Liver (tissue), 8 donors: ENCODE measurements at regions not wholly inside any gene's neighbourhood (a gene's known extent, or its start where the extent isn't known, plus 50 kb on each side); places are given as distances from the start of the nearest gene placed in this dataset.

Experiments used
- DNase-seq: peaks from one replicate; pipeline ENCODE4 v3.0.0-alpha.2; 2017; ENCODE audit warnings: low spot score
- H3K27ac ChIP-seq, 2 donors: one replicate each; pipeline ENCODE4 v1.7.0; 2013; ENCODE audit warnings: inconsistent platforms in 2 of 2, low read length in 2 of 2, control low read depth in 1 of 2, low read depth in 1 of 2, mild to moderate bottlenecking in 1 of 2
- H3K27me3 ChIP-seq, 4 donors: one replicate each; pipeline versions ENCODE4 v1.6.1 to v1.7.0; 2013; ENCODE audit warnings: low read length in 3 of 4, inconsistent platforms in 1 of 4, mild to moderate bottlenecking in 1 of 4, moderate library complexity in 1 of 4; ENCODE audit not compliant: control insufficient read depth in 4 of 4, insufficient read depth in 4 of 4
- H3K36me3 ChIP-seq, 4 donors: one replicate each; pipeline versions ENCODE4 v1.6.1 to v1.7.0; 2013; ENCODE audit warnings: low read length in 3 of 4, mild to moderate bottlenecking in 3 of 4, low read depth in 1 of 4, moderate library complexity in 1 of 4; ENCODE audit not compliant: control insufficient read depth in 4 of 4, insufficient read depth in 3 of 4
- H3K4me1 ChIP-seq, 4 donors: one replicate each; pipeline versions ENCODE4 v1.6.1 to v1.7.0; 2013; ENCODE audit warnings: low read length in 3 of 4, mild to moderate bottlenecking in 3 of 4, moderate library complexity in 1 of 4; ENCODE audit not compliant: control insufficient read depth in 4 of 4, insufficient read depth in 4 of 4
- H3K4me3 ChIP-seq, 3 donors: one replicate each; pipeline versions ENCODE4 v1.6.1 to v1.7.0; 2013; ENCODE audit warnings: low read length in 3 of 3, control low read depth in 1 of 3, low read depth in 1 of 3, mild to moderate bottlenecking in 1 of 3
- H3K9ac ChIP-seq, 2 donors: one replicate each; pipeline ENCODE4 v1.7.0; 2013; ENCODE audit warnings: low read length in 2 of 2, mild to moderate bottlenecking in 2 of 2, moderate library complexity in 2 of 2, control low read depth in 1 of 2, low read depth in 1 of 2
- H3K9me3 ChIP-seq, 4 donors: one replicate each; pipeline versions ENCODE4 v1.6.1 to v1.7.0; 2013; ENCODE audit warnings: low read length in 3 of 4; ENCODE audit not compliant: control insufficient read depth in 4 of 4
- ATF3 ChIP-seq: IDR thresholded peaks from 2 replicates; pipeline ENCODE4 v1.6.1; 2016; ENCODE audit warnings: antibody characterized with exemption
- CTCF ChIP-seq: fragments of 150-350 bp; IDR thresholded peaks from 2 replicates; pipeline ENCODE4 v1.5.1; 2017; ENCODE audit warnings: improper control_type of control experiment, low read depth, low read length; ENCODE audit not compliant: missing input control
- FOXA1 ChIP-seq: IDR thresholded peaks from 2 replicates; pipeline ENCODE4 v1.6.1; 2016; ENCODE audit warnings: antibody characterized with exemption
- FOXA2 ChIP-seq: IDR thresholded peaks from 2 replicates; pipeline ENCODE4 v1.6.1; 2016; ENCODE audit warnings: antibody characterized with exemption
- GABPA ChIP-seq, 2 donors: IDR thresholded peaks in 1 of 2; conservative IDR thresholded peaks in 1 of 2; 2 replicates each; pipeline ENCODE4 v1.6.1; 2016; ENCODE audit warnings: antibody characterized with exemption in 2 of 2, mild to moderate bottlenecking in 1 of 2, moderate library complexity in 1 of 2
- HNF4A ChIP-seq, 2 donors: conservative IDR thresholded peaks; 2 replicates each; pipeline ENCODE4 v1.6.1; 2016; ENCODE audit warnings: antibody characterized with exemption in 2 of 2, mild to moderate bottlenecking in 2 of 2
- HNF4G ChIP-seq: IDR thresholded peaks from 2 replicates; pipeline ENCODE4 v1.6.1; 2016; ENCODE audit warnings: antibody characterized with exemption
- JUND ChIP-seq, 2 donors: IDR thresholded peaks; 2 replicates each; pipeline ENCODE4 v1.6.1; 2016; ENCODE audit warnings: antibody characterized with exemption in 2 of 2
- NR2F2 ChIP-seq: IDR thresholded peaks from 2 replicates; pipeline ENCODE4 v1.6.1; 2016; ENCODE audit warnings: antibody characterized with exemption
- RAD21 ChIP-seq, 2 donors: IDR thresholded peaks; 2 replicates each; pipeline ENCODE4 v1.6.1; 2016; ENCODE audit warnings: antibody characterized with exemption in 2 of 2, mild to moderate bottlenecking in 2 of 2
- REST ChIP-seq: IDR thresholded peaks from 2 replicates; pipeline ENCODE4 v1.6.1; 2016; ENCODE audit warnings: antibody characterized with exemption, mild to moderate bottlenecking
- RXRA ChIP-seq, 2 donors: IDR thresholded peaks; 2 replicates each; pipeline ENCODE4 v1.6.1; 2017 to 2018; ENCODE audit warnings: antibody characterized with exemption in 2 of 2, mild to moderate bottlenecking in 1 of 2
- SP1 ChIP-seq: IDR thresholded peaks from 2 replicates; pipeline ENCODE4 v1.6.1; 2018; ENCODE audit warnings: antibody characterized with exemption, mild to moderate bottlenecking
- TAF1 ChIP-seq: conservative IDR thresholded peaks from 2 replicates; pipeline ENCODE4 v1.6.1; 2016; ENCODE audit warnings: antibody characterized with exemption, mild to moderate bottlenecking
- YY1 ChIP-seq: IDR thresholded peaks from 2 replicates; pipeline ENCODE4 v1.6.1; 2016; ENCODE audit warnings: antibody characterized with exemption, mild to moderate bottlenecking
- WGBS: extraction: QIAGEN DNeasy Blood & Tissue Kit; methylation state at CpG from one replicate; pipeline ENCODE4 v1.1.7; 2013; 5-methylcytosine and 5-hydroxymethylcytosine counted together
- TF ChIP-seq, protein P1 (sequence below): IDR thresholded peaks from 2 replicates; pipeline ENCODE4 v1.6.1; 2016; ENCODE audit warnings: antibody characterized with exemption
- TF ChIP-seq, protein P2 (sequence below): IDR thresholded peaks from 2 replicates; pipeline ENCODE4 v1.6.1; 2016; ENCODE audit warnings: antibody characterized with exemption
- donor health status: healthy.
- donor health status: healthy.
- donor health status: healthy.
- donor health status: healthy.
- donor health status: healthy.

GRCh38 chr16:27721531-27722181, 171.7 kb downstream of the KATNIP start:
- Histone ChIP-seq H3K9ac (no peak overlapping the region), H3K9me3 (no peaks in the 10 kb centered on the region), H3K36me3 (no peaks in the 10 kb centered on the region), H3K4me1 (no peaks in the 10 kb centered on the region), H3K27me3 (no peaks in the 10 kb centered on the region), H3K27ac (peak overlapping the region in 1 of 2 donors; percentile 5), H3K4me3 (no peak overlapping the region)
- TF ChIP-seq SP1 (peak; percentile 16), FOXA1 (no peak), NR2F2 (peak; percentile 14), REST (no peak), JUND (IDR thresholded peaks at IDR 0.05) (no peak), GABPA (IDR thresholded peaks at IDR 0.05 in 1 of 2, conservative IDR thresholded peaks at IDR 0.05 in 1 of 2) (no peak), TAF1 (no peak)
- TF ChIP-seq, protein P1, sequence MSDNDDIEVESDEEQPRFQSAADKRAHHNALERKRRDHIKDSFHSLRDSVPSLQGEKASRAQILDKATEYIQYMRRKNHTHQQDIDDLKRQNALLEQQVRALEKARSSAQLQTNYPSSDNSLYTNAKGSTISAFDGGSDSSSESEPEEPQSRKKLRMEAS = no peak
- TF ChIP-seq, protein P2, sequence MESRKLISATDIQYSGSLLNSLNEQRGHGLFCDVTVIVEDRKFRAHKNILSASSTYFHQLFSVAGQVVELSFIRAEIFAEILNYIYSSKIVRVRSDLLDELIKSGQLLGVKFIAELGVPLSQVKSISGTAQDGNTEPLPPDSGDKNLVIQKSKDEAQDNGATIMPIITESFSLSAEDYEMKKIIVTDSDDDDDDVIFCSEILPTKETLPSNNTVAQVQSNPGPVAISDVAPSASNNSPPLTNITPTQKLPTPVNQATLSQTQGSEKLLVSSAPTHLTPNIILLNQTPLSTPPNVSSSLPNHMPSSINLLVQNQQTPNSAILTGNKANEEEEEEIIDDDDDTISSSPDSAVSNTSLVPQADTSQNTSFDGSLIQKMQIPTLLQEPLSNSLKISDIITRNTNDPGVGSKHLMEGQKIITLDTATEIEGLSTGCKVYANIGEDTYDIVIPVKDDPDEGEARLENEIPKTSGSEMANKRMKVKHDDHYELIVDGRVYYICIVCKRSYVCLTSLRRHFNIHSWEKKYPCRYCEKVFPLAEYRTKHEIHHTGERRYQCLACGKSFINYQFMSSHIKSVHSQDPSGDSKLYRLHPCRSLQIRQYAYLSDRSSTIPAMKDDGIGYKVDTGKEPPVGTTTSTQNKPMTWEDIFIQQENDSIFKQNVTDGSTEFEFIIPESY = no peak
- no peak for DNase-seq
- WGBS = 77% methylated on average over 10 of the region's 10 CpGs

GRCh38 chr16:27722207-27722606, 172.3 kb downstream of the KATNIP start:
- 44% methylated on average over 1 of the region's 1 CpG for WGBS
- no peaks in the 10 kb centered on the region for H3K4me1 ChIP-seq
- no peaks in the 10 kb centered on the region for H3K9me3 ChIP-seq
- no peaks in the 10 kb centered on the region for H3K27me3 ChIP-seq
- H3K4me3 ChIP-seq = no peak overlapping the region
- no peak for DNase-seq
- H3K27ac ChIP-seq = no peak overlapping the region
- H3K36me3 ChIP-seq = no peaks in the 10 kb centered on the region
- no peak overlapping the region for H3K9ac ChIP-seq
- TF ChIP-seq, protein P2 = no peak
- TF ChIP-seq NR2F2 (no peak), FOXA1 (no peak), FOXA2 (no peak), SP1 (no peak), JUND (IDR thresholded peaks at IDR 0.05) (no peak), GABPA (IDR thresholded peaks at IDR 0.05 in 1 of 2, conservative IDR thresholded peaks at IDR 0.05 in 1 of 2) (no peak), REST (no peak), YY1 (no peak), ATF3 (no peak), RXRA (IDR thresholded peaks at IDR 0.05) (no peak), HNF4A (conservative IDR thresholded peaks at IDR 0.05) (no peak), CTCF (no peak), TAF1 (no peak), RAD21 (IDR thresholded peaks at IDR 0.05) (no peak), HNF4G (no peak)
- TF ChIP-seq, protein P1 = no peak
